Upper lobe of left lung (tissue), 6 donors: ENCODE measurements at regions not wholly inside any gene's neighbourhood (a gene's known extent, or its start where the extent isn't known, plus 50 kb on each side); places are given as distances from the start of the nearest gene placed in this dataset.
A peak's percentile ranks its signal among the peaks of the same experiment; 100 is the strongest.

ENCODE experiments used
- ATAC-seq, 2 donors: fragments of 200-7000 bp; cut with Tn5 transposase; one replicate each; pipeline ENCODE4 v1.9.1; 2022; ENCODE audit warnings: mild to moderate bottlenecking in 2 of 2, moderate library complexity in 2 of 2; ENCODE audit not compliant: low FRiP score in 2 of 2
- DNase-seq, 2 donors: peaks; one replicate each; pipeline ENCODE4 v3.0.0-alpha.2; 2019 to 2020
- H3K27ac ChIP-seq, 4 donors: fragments of 200-600 bp; sonication (generic); one replicate each; pipeline ENCODE4 v1.5.1; 2016 to 2019
- H3K27me3 ChIP-seq, 4 donors: fragments of 200-600 bp; sonication (generic); one replicate each; pipeline ENCODE4 v1.5.1; 2017 to 2019
- H3K36me3 ChIP-seq, 4 donors: fragments of 200-600 bp; sonication (generic); one replicate each; pipeline ENCODE4 v1.5.1; 2016 to 2019
- H3K4me1 ChIP-seq, 4 donors: fragments of 200-600 bp; sonication (generic); one replicate each; pipeline ENCODE4 v1.5.1; 2018 to 2019
- H3K4me3 ChIP-seq, 4 donors: fragments of 200-600 bp; sonication (generic); one replicate each; pipeline ENCODE4 v1.5.1; 2017 to 2019; ENCODE audit warnings: mild to moderate bottlenecking in 2 of 4, moderate library complexity in 1 of 4
- H3K9me3 ChIP-seq, 4 donors: fragments of 200-600 bp; sonication (generic); one replicate each; pipeline ENCODE4 v1.5.1; 2018 to 2019
- EP300 ChIP-seq, 4 donors: sonication (generic); formaldehyde crosslinking; IDR thresholded peaks; one replicate each; pipeline ENCODE4 v1.5.1; 2017; ENCODE audit warnings: antibody characterized with exemption in 4 of 4, control low read depth in 2 of 4
- POLR2A ChIP-seq, 4 donors: fragments of 450-650 bp; IDR thresholded peaks; one replicate each; pipeline ENCODE4 v1.5.1; 2016 to 2017; ENCODE audit warnings: antibody characterized with exemption in 4 of 4, mild to moderate bottlenecking in 2 of 4
- POLR2AphosphoS5 ChIP-seq, 2 donors: sonication (generic); formaldehyde crosslinking; IDR thresholded peaks; one replicate each; pipeline ENCODE4 v1.5.1; 2017; ENCODE audit warnings: antibody characterized with exemption in 2 of 2
- WGBS, 2 donors: methylation state at CpG; one replicate each; pipeline ENCODE4 v1.1.5; 2017 to 2018; 5-methylcytosine and 5-hydroxymethylcytosine counted together
- TF ChIP-seq, protein P1 (sequence below), 6 experiments: fragments of 450-650 bp in 4 of 6; fragments of 200-600 bp in 2 of 6; sonication (generic) in 2 of 6; IDR thresholded peaks; one replicate each; pipeline ENCODE4 v1.5.1; 2016 to 2019; ENCODE audit warnings: antibody characterized with exemption in 6 of 6
- donor health status: DM: no; HTN: no; CAD: no; lungs with moderate emphysema.
- donor health status: DM: no; HTN: yes; CAD: no; lungs with severe emphysema.

- Histone ChIP-seq H3K27me3 (no peaks in the 10 kb centered on the region), H3K4me1 (peaks cover 0 to 5% (median 0%) of the 10 kb centered on the region in 4 donors), H3K36me3 (no peaks in the 10 kb centered on the region), H3K9me3 (no peaks in the 10 kb centered on the region), H3K4me3 (no peak overlapping the region), H3K27ac (no peak overlapping the region)
- DNase-seq (peak in 1 of 2 donors; percentile 33), ATAC-seq (no peak)
- TF ChIP-seq POLR2AphosphoS5 (IDR thresholded peaks at IDR 0.05) = no peak
- TF ChIP-seq POLR2A (IDR thresholded peaks at IDR 0.05) = no peak
- TF ChIP-seq, protein P1, sequence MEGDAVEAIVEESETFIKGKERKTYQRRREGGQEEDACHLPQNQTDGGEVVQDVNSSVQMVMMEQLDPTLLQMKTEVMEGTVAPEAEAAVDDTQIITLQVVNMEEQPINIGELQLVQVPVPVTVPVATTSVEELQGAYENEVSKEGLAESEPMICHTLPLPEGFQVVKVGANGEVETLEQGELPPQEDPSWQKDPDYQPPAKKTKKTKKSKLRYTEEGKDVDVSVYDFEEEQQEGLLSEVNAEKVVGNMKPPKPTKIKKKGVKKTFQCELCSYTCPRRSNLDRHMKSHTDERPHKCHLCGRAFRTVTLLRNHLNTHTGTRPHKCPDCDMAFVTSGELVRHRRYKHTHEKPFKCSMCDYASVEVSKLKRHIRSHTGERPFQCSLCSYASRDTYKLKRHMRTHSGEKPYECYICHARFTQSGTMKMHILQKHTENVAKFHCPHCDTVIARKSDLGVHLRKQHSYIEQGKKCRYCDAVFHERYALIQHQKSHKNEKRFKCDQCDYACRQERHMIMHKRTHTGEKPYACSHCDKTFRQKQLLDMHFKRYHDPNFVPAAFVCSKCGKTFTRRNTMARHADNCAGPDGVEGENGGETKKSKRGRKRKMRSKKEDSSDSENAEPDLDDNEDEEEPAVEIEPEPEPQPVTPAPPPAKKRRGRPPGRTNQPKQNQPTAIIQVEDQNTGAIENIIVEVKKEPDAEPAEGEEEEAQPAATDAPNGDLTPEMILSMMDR (IDR thresholded peaks at IDR 0.05) = no peak
- no peak for TF ChIP-seq EP300 (IDR thresholded peaks at IDR 0.05)
- 88% methylated on average over 5 of the region's 5 CpGs for WGBS, 2 donors
These were observed 50.5 kb upstream of the PRNP start for GRCh38 chr20:4635781-4636180.

DNA sequence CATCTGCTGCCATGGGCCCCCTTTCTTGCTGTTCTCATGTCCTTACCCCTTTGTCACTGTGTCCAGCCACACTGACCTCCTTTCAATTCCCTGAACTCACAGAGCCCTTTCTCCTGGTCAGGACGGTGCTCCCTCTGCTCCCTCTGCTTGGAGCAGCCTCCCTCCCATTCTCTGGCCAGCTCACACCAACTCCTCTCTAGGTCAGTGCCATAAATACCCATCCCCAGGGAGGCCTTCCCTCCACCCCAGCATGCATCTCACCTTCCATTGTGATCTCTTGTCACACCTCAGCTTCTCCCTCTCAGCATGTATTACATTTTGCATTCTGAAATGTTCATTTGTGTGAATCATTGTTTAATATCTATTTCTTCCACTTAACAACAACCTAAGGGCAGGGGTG, 50.9 kb upstream of the PRNP start:
- DNase-seq (no peak), ATAC-seq (no peak)
- Histone ChIP-seq H3K4me3 (no peak overlapping the region), H3K27me3 (no peaks in the 10 kb centered on the region), H3K27ac (no peak overlapping the region), H3K36me3 (no peaks in the 10 kb centered on the region), H3K4me1 (peaks cover 0 to 5% (median 0%) of the 10 kb centered on the region in 4 donors), H3K9me3 (no peaks in the 10 kb centered on the region)
- no peak for TF ChIP-seq POLR2A (IDR thresholded peaks at IDR 0.05)
- TF ChIP-seq, protein P1 (IDR thresholded peaks at IDR 0.05) = no peak
- TF ChIP-seq EP300 (IDR thresholded peaks at IDR 0.05) = no peak
- no peak for TF ChIP-seq POLR2AphosphoS5 (IDR thresholded peaks at IDR 0.05)
- 67 to 79% methylated on average over 1 of the region's 1 CpG for WGBS, 2 donors

DNA sequence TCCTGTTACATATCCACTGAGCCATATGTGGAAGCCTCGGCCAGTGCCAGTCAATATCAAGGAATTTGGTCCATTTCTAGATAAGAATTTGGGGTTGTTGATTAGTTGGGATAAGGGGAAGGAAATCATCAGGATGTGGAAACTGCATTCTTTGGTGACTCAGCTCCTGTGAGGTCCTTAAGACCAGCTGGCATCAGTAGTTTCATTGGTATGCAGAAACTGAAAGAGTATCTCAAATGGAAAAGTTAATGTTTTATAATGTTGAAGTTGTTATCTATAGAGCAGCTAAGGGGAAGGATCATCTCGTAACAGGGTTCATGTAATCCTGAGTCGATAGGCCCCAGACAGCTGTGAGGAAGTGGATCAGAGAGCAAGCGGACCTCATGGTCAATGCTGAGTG, 52.5 kb upstream of the PRNP start:
- WGBS, 2 donors = 38 to 61% methylated on average over 4 of the region's 4 CpGs
- no peak for DNase-seq
- H3K4me1 ChIP-seq = peaks cover 0 to 5% (median 0%) of the 10 kb centered on the region in 4 donors
- H3K27me3 ChIP-seq = no peaks in the 10 kb centered on the region
- no peaks in the 10 kb centered on the region for H3K36me3 ChIP-seq
- peak in 1 of 2 donors; percentile 76 for ATAC-seq
- peak overlapping the region in 2 of 4 donors; percentile 37 to 49 for H3K27ac ChIP-seq
- H3K9me3 ChIP-seq = no peaks in the 10 kb centered on the region
- H3K4me3 ChIP-seq = no peak overlapping the region
- TF ChIP-seq POLR2AphosphoS5 (IDR thresholded peaks at IDR 0.05) (no peak), POLR2A (IDR thresholded peaks at IDR 0.05) (no peak), EP300 (IDR thresholded peaks at IDR 0.05) (no peak)
- TF ChIP-seq, protein P1 (IDR thresholded peaks at IDR 0.05) = no peak

- H3K9me3 ChIP-seq = no peaks in the 10 kb centered on the region
- WGBS, 2 donors = 57 to 66% methylated on average over 3 of the region's 3 CpGs
- TF ChIP-seq, protein P1 (IDR thresholded peaks at IDR 0.05) = no peak
- no peak for TF ChIP-seq POLR2AphosphoS5 (IDR thresholded peaks at IDR 0.05)
- no peak for TF ChIP-seq EP300 (IDR thresholded peaks at IDR 0.05)
- no peak for TF ChIP-seq POLR2A (IDR thresholded peaks at IDR 0.05)
- H3K27ac ChIP-seq = peak overlapping the region in 2 of 4 donors; percentile 21 to 37
- no peak for ATAC-seq
- H3K27me3 ChIP-seq = no peaks in the 10 kb centered on the region
- H3K4me3 ChIP-seq = no peak overlapping the region
- no peaks in the 10 kb centered on the region for H3K36me3 ChIP-seq
- DNase-seq = no peak
- H3K4me1 ChIP-seq = peaks cover 0 to 5% (median 0%) of the 10 kb centered on the region in 4 donors
These were observed 52.9 kb upstream of the PRNP start for GRCh38 chr20:4633379-4633778.

DNA sequence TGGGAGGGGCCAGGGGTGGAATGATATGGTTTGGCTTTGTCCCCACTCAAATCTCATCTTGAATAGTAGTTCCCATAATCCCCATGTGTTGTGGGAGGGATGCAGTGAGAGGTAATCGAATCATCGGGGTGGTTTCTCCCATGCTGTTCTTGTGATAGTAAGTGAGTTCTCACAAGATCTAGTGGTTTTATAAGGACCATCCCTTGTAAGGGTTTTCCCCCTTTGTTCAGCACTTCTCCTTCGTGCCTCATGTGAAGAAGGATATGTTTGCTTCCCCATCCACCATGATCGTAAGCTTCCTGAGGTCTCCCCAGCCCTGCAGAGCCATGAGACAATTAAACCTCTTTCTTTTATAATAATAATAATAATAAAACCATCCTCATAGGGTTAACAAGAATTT, 53.4 kb upstream of the PRNP start:
- no peak for TF ChIP-seq EP300 (IDR thresholded peaks at IDR 0.05)
- TF ChIP-seq, protein P1 (IDR thresholded peaks at IDR 0.05) = no peak
- TF ChIP-seq POLR2AphosphoS5 (IDR thresholded peaks at IDR 0.05) = no peak
- TF ChIP-seq POLR2A (IDR thresholded peaks at IDR 0.05) = no peak
- H3K4me3 ChIP-seq = no peak overlapping the region
- no peaks in the 10 kb centered on the region for H3K36me3 ChIP-seq
- 75 to 77% methylated on average over 4 of the region's 4 CpGs for WGBS, 2 donors
- ATAC-seq (no peak), DNase-seq (no peak)
- H3K27ac ChIP-seq = no peak overlapping the region
- H3K9me3 ChIP-seq = no peaks in the 10 kb centered on the region
- no peaks in the 10 kb centered on the region for H3K27me3 ChIP-seq
- H3K4me1 ChIP-seq = peaks cover 0 to 5% (median 0%) of the 10 kb centered on the region in 4 donors
